ENCODE measurements at regions not wholly inside any gene's neighbourhood (a gene's known extent, or its start where the extent isn't known, plus 50 kb on each side); places are given as distances from the start of the nearest gene placed in this dataset.

- Histone ChIP-seq H3K4me3 (no peak overlapping the region), H3K27ac (no peak overlapping the region), H3K4me1 (ENCODE audit: low read depth) (no peaks in the 10 kb centered on the region), H3K27me3 (no peaks in the 10 kb centered on the region), H3K9me3 (ENCODE audit: low read depth) (no peaks in the 10 kb centered on the region), H3K36me3 (no peaks in the 10 kb centered on the region)
- peak in 1 of 2 donors; percentile 36 for DNase-seq (ENCODE audit: low read depth in 1 of 2, low spot score in 1 of 2)
- TF ChIP-seq CTCF (IDR thresholded peaks at IDR 0.05; ENCODE audit: low read depth, low read length) = no peak
These were observed 176.4 kb downstream of the ZFP64 start for GRCh38 chr20:52015155-52015554.

GRCh38 chr20:52012079-52012478 lies 179.5 kb downstream of the ZFP64 start:
- no peaks in the 10 kb centered on the region for H3K9me3 ChIP-seq (ENCODE audit: low read depth)
- no peak overlapping the region for H3K27ac ChIP-seq
- H3K36me3 ChIP-seq = no peaks in the 10 kb centered on the region
- no peak overlapping the region for H3K4me3 ChIP-seq
- no peak for DNase-seq (ENCODE audit: low read depth in 1 of 2, low spot score in 1 of 2)
- no peak for TF ChIP-seq CTCF (IDR thresholded peaks at IDR 0.05; ENCODE audit: low read depth, low read length)
- H3K4me1 ChIP-seq (ENCODE audit: low read depth) = no peaks in the 10 kb centered on the region
- H3K27me3 ChIP-seq = no peaks in the 10 kb centered on the region

GRCh38 chr20:52011093-52011492 lies 180.5 kb downstream of the ZFP64 start:
- no peaks in the 10 kb centered on the region for H3K27me3 ChIP-seq
- H3K9me3 ChIP-seq (ENCODE audit: low read depth) = no peaks in the 10 kb centered on the region
- TF ChIP-seq CTCF (IDR thresholded peaks at IDR 0.05; ENCODE audit: low read depth, low read length) = no peak
- no peak for DNase-seq (ENCODE audit: low read depth in 1 of 2, low spot score in 1 of 2)
- H3K4me1 ChIP-seq (ENCODE audit: low read depth) = no peaks in the 10 kb centered on the region
- no peaks in the 10 kb centered on the region for H3K36me3 ChIP-seq
- H3K27ac ChIP-seq = no peak overlapping the region
- H3K4me3 ChIP-seq = no peak overlapping the region

GRCh38 chr20:52010541-52010940 lies 181.0 kb downstream of the ZFP64 start:
- Histone ChIP-seq H3K9me3 (ENCODE audit: low read depth) (no peaks in the 10 kb centered on the region), H3K4me1 (ENCODE audit: low read depth) (no peaks in the 10 kb centered on the region), H3K4me3 (no peak overlapping the region), H3K36me3 (no peaks in the 10 kb centered on the region), H3K27ac (no peak overlapping the region), H3K27me3 (no peaks in the 10 kb centered on the region)
- TF ChIP-seq CTCF (IDR thresholded peaks at IDR 0.05; ENCODE audit: low read depth, low read length) = no peak
- DNase-seq (ENCODE audit: low read depth in 1 of 2, low spot score in 1 of 2) = no peak

- H3K4me3 ChIP-seq = no peak overlapping the region
- no peaks in the 10 kb centered on the region for H3K9me3 ChIP-seq (ENCODE audit: low read depth)
- no peak for TF ChIP-seq CTCF (IDR thresholded peaks at IDR 0.05; ENCODE audit: low read depth, low read length)
- DNase-seq (ENCODE audit: low read depth in 1 of 2, low spot score in 1 of 2) = no peak
- H3K4me1 ChIP-seq (ENCODE audit: low read depth) = no peaks in the 10 kb centered on the region
- H3K27ac ChIP-seq = no peak overlapping the region
- no peaks in the 10 kb centered on the region for H3K36me3 ChIP-seq
- no peaks in the 10 kb centered on the region for H3K27me3 ChIP-seq
These were observed 182.7 kb downstream of the ZFP64 start for GRCh38 chr20:52008874-52009273.

- peak in 1 of 2 donors; percentile 88 for DNase-seq (ENCODE audit: low read depth in 1 of 2, low spot score in 1 of 2)
- no peaks in the 10 kb centered on the region for H3K36me3 ChIP-seq
- TF ChIP-seq CTCF (IDR thresholded peaks at IDR 0.05; ENCODE audit: low read depth, low read length) = no peak
- no peaks in the 10 kb centered on the region for H3K9me3 ChIP-seq (ENCODE audit: low read depth)
- no peaks in the 10 kb centered on the region for H3K4me1 ChIP-seq (ENCODE audit: low read depth)
- H3K4me3 ChIP-seq = no peak overlapping the region
- no peaks in the 10 kb centered on the region for H3K27me3 ChIP-seq
- no peak overlapping the region for H3K27ac ChIP-seq
These were observed 186.9 kb downstream of the ZFP64 start for GRCh38 chr20:52004715-52005114.

Measured in cardiac muscle cell (in vitro differentiated cells and primary cell).